IMR-90 (cell line): ENCODE measurements at regions not wholly inside any gene's neighbourhood (a gene's known extent, or its start where the extent isn't known, plus 50 kb on each side); places are given as distances from the start of the nearest gene placed in this dataset.

Source experiments
- ATAC-seq: fragments of 200-7000 bp; cut with Tn5 transposase; 2 replicates; pipeline ENCODE4 v1.9.1; 2020; ENCODE audit warnings: low read depth, mild to moderate bottlenecking, moderate library complexity
- BruUV-seq: library from RNA; stranded (reverse); fragments of 400-500 nt; replicated peaks from 2 replicates; lab custom pipeline; 2021; lab: Mats Ljungman, UMichigan
- CTCF ChIA-PET: fragments of 300-600 bp; formaldehyde crosslinking; extraction: SDS; loops from one replicate; lab custom pipeline; 2021; ENCODE audit warnings: antibody characterized with exemption; lab: Yijun Ruan, JAX
- POLR2A ChIA-PET: fragments of 300-600 bp; sonication (Branson Sonifier 250); formaldehyde crosslinking; loops from one replicate; lab custom pipeline; 2022; ENCODE audit warnings: antibody characterized with exemption; ENCODE audit not compliant: unreplicated experiment; lab: Charles Lee
- DNase-seq: peaks from one replicate; pipeline ENCODE4 v3.0.0; 2013
- H2AFZ ChIP-seq: replicated peaks from 2 replicates; pipeline ENCODE3; 2013; ENCODE audit warnings: low read length, mild to moderate bottlenecking; ENCODE audit not compliant: poor library complexity
- H2AK5ac ChIP-seq: 2 replicates; pipeline ENCODE4 v1.6.1; 2013; ENCODE audit warnings: low read depth, low read length, inconsistent platforms
- H2AK9ac ChIP-seq: replicated peaks from 2 replicates; pipeline ENCODE3; 2013; ENCODE audit warnings: mild to moderate bottlenecking, low read depth, low read length, moderate library complexity; ENCODE audit not compliant: poor library complexity
- H2BK120ac ChIP-seq: 2 replicates; pipeline ENCODE4 v1.6.1; 2013; ENCODE audit warnings: low read depth, low read length, inconsistent platforms
- H2BK15ac ChIP-seq: 3 replicates; pipeline ENCODE4 v1.6.1; 2013; ENCODE audit warnings: low read depth, low read length, inconsistent platforms
- H2BK20ac ChIP-seq: 2 replicates; pipeline ENCODE4 v1.6.1; 2013; ENCODE audit warnings: low read depth, mild to moderate bottlenecking, inconsistent platforms, low read length, moderate library complexity
- H2BK5ac ChIP-seq: 2 replicates; pipeline ENCODE4 v1.6.1; 2013; ENCODE audit warnings: mild to moderate bottlenecking, low read depth, low read length, inconsistent platforms; ENCODE audit not compliant: poor library complexity, severe bottlenecking
- H3K14ac ChIP-seq: replicated peaks from 2 replicates; pipeline ENCODE4 v1.6.1; 2013; ENCODE audit warnings: low read depth, low read length, inconsistent platforms
- H3K18ac ChIP-seq: 2 replicates; pipeline ENCODE4 v1.6.1; 2013; ENCODE audit warnings: low read depth, low read length, control low read depth
- H3K23ac ChIP-seq: 2 replicates; pipeline ENCODE4 v1.6.1; 2013; ENCODE audit warnings: low read depth, low read length, inconsistent platforms
- H3K27ac ChIP-seq: 2 replicates; pipeline ENCODE4 v1.5.1; 2013; ENCODE audit warnings: mild to moderate bottlenecking, control low read depth, low read length; ENCODE audit not compliant: insufficient read depth
- H3K27me3 ChIP-seq: 2 replicates; pipeline ENCODE4 v1.6.1; 2013; ENCODE audit warnings: low read length; ENCODE audit not compliant: control insufficient read depth, insufficient read depth
- H3K36me3 ChIP-seq: 2 replicates; pipeline ENCODE4 v1.6.1; 2013; ENCODE audit warnings: low read length, mixed read lengths; ENCODE audit not compliant: control insufficient read depth, insufficient read depth
- H3K4ac ChIP-seq: 2 replicates; pipeline ENCODE4 v1.6.1; 2013; ENCODE audit warnings: low read depth, low read length, inconsistent platforms
- H3K4me1 ChIP-seq: 2 replicates; pipeline ENCODE4 v1.6.1; 2013; ENCODE audit warnings: low read length, mixed read lengths; ENCODE audit not compliant: control insufficient read depth, insufficient read depth
- H3K4me2 ChIP-seq: 2 replicates; pipeline ENCODE4 v1.6.1; 2013; ENCODE audit warnings: low read depth, mild to moderate bottlenecking, control low read depth, low read length, moderate library complexity
- H3K4me3 ChIP-seq: 2 replicates; pipeline ENCODE4 v1.5.1; 2013; ENCODE audit warnings: low read depth, mild to moderate bottlenecking, control low read depth, low read length, moderate library complexity; ENCODE audit not compliant: insufficient read depth
- H3K56ac ChIP-seq: 2 replicates; pipeline ENCODE4 v1.6.1; 2013; ENCODE audit warnings: low read length, inconsistent platforms; ENCODE audit not compliant: insufficient read depth; ENCODE audit errors: extremely low read depth
- H3K79me1 ChIP-seq, 2 experiments: 2 replicates each; pipeline ENCODE4 v1.6.1; 2013; ENCODE audit warnings: low read length in 2 of 2, inconsistent platforms in 1 of 2, low read depth in 1 of 2
- H3K9ac ChIP-seq: 2 replicates; pipeline ENCODE4 v1.6.1; 2013; ENCODE audit warnings: low read depth, low read length, control low read depth
- H3K9me1 ChIP-seq: 2 replicates; pipeline ENCODE4 v1.6.1; 2013; ENCODE audit warnings: low read length, inconsistent platforms; ENCODE audit not compliant: insufficient read depth
- H3K9me3 ChIP-seq: 2 replicates; pipeline ENCODE4 v1.6.1; 2013; ENCODE audit warnings: low read length; ENCODE audit not compliant: control insufficient read depth, insufficient read depth
- H4K20me1 ChIP-seq: 2 replicates; pipeline ENCODE4 v1.6.1; 2013; ENCODE audit warnings: low read length, inconsistent platforms; ENCODE audit not compliant: insufficient read depth
- H4K5ac ChIP-seq: 2 replicates; pipeline ENCODE4 v1.6.1; 2013; ENCODE audit warnings: mild to moderate bottlenecking, low read depth, low read length, control low read depth
- H4K8ac ChIP-seq, 2 experiments: 2 replicates each; pipeline ENCODE4 v1.6.1; 2013; ENCODE audit warnings: low read depth in 2 of 2, low read length in 2 of 2, control low read depth in 1 of 2, inconsistent platforms in 1 of 2
- H4K91ac ChIP-seq: 2 replicates; pipeline ENCODE4 v1.6.1; 2013; ENCODE audit warnings: low read depth, low read length, inconsistent platforms; ENCODE audit not compliant: insufficient read depth
- ELK1 ChIP-seq: fragments of 150-350 bp; IDR thresholded peaks from 2 replicates; pipeline ENCODE4 v1.6.1; 2016; ENCODE audit warnings: low read depth, mild to moderate bottlenecking, low read length, moderate library complexity, borderline replicate concordance
- MAFK ChIP-seq: IDR thresholded peaks from 2 replicates; pipeline ENCODE4 v1.6.1; 2012; ENCODE audit warnings: low read depth, low read length, improper control_type of control experiment
- dilution Hi-C: fragments of 300-500 bp; cut with HindIII; formaldehyde crosslinking; loops from one replicate; pipeline ENCODE4 v1.14.3; 2018; ENCODE audit warnings: low sequenced_read_pairs; ENCODE audit not compliant: unreplicated experiment
- in situ Hi-C: fragments of 300-500 bp; cut with MboI; formaldehyde crosslinking; loops from 3 replicates; pipeline ENCODE4 v1.14.3; 2019; ENCODE audit warnings: low sequenced_read_pairs, inconsistent platforms, mixed read lengths
- intact Hi-C: fragments of 100-400 bp; cut with micrococcal nuclease; formaldehyde crosslinking; loops from 2 replicates; pipeline ENCODE4 v1.10.0; 2022

GRCh38 chr5:100421360-100421759, 113.8 kb upstream of the FAM174A start:
- POLR2A ChIA-PET: no interaction called here
- intact Hi-C loops: no loop called here

More at GRCh38 chr5:100421360-100421759, 113.8 kb upstream of the FAM174A start:
- Histone ChIP-seq H3K27me3 (no peaks in the 10 kb centered on the region), H4K20me1 (no peaks in the 10 kb centered on the region), H4K5ac (no peak overlapping the region), H3K4me3 (no peak overlapping the region), H2AFZ (no peak overlapping the region), H2BK120ac (no peak overlapping the region), H3K14ac (no peak overlapping the region), H3K9ac (no peak overlapping the region), H3K56ac (no peak overlapping the region), H3K4me2 (no peak overlapping the region), H3K4me1 (no peaks in the 10 kb centered on the region), H3K23ac (no peak overlapping the region), H4K91ac (no peak overlapping the region), H2AK9ac (no peak overlapping the region), H2BK15ac (no peak overlapping the region), H3K36me3 (no peaks in the 10 kb centered on the region), H3K9me1 (no peaks in the 10 kb centered on the region), H2AK5ac (no peak overlapping the region), H3K4ac (no peak overlapping the region), H2BK5ac (no peak overlapping the region), H3K79me1 (no peaks in the 10 kb centered on the region), H3K18ac (no peak overlapping the region), H3K27ac (no peak overlapping the region), H4K8ac (no peak overlapping the region), H2BK20ac (no peak overlapping the region), H3K9me3 (no peaks in the 10 kb centered on the region)
- CTCF ChIA-PET: no interaction called here
- ATAC-seq: no peak
- BruUV-seq: no TSS peak
- dilution Hi-C loops: no loop called here
- no peak for DNase-seq
- in situ Hi-C loops: no loop called here
- TF ChIP-seq MAFK (peak; percentile 66), ELK1 (no peak)
